ENCODE measurements at regions not wholly inside any gene's neighbourhood (a gene's known extent, or its start where the extent isn't known, plus 50 kb on each side); places are given as distances from the start of the nearest gene placed in this dataset.

GRCh38 chr2:221143231-221143630, 428.9 kb downstream of the EPHA4 start:
- in situ Hi-C loops (cut with HindIII; ENCODE audit: low sequenced_read_pairs) = no loop called here

- in situ Hi-C loops (cut with HindIII; ENCODE audit: low sequenced_read_pairs) = no loop called here
These were observed 427.2 kb downstream of the EPHA4 start for GRCh38 chr2:221144909-221145308.

GRCh38 chr2:221145396-221145795, 426.7 kb downstream of the EPHA4 start:
- in situ Hi-C loops (cut with HindIII; ENCODE audit: low sequenced_read_pairs) = no loop called here

- in situ Hi-C loops (cut with HindIII; ENCODE audit: low sequenced_read_pairs) = no loop called here
These were observed 418.9 kb downstream of the EPHA4 start for GRCh38 chr2:221153226-221153625.

GRCh38 chr2:221154176-221154575, 417.9 kb downstream of the EPHA4 start:
- in situ Hi-C loops (cut with HindIII; ENCODE audit: low sequenced_read_pairs) = no loop called here

GRCh38 chr2:221156062-221156734, 415.9 kb downstream of the EPHA4 start:
- in situ Hi-C loops (cut with HindIII; ENCODE audit: low sequenced_read_pairs) = no loop called here

GRCh38 chr2:221161186-221161585, 410.9 kb downstream of the EPHA4 start:
- in situ Hi-C loops (cut with HindIII; ENCODE audit: low sequenced_read_pairs) = no loop called here

GRCh38 chr2:221166292-221166691, 405.8 kb downstream of the EPHA4 start:
- in situ Hi-C loops (cut with HindIII; ENCODE audit: low sequenced_read_pairs) = no loop called here

- in situ Hi-C loops (cut with HindIII; ENCODE audit: low sequenced_read_pairs) = no loop called here
These were observed 404.5 kb downstream of the EPHA4 start for GRCh38 chr2:221167561-221167960.

GRCh38 chr2:221169724-221170123, 402.4 kb downstream of the EPHA4 start:
- in situ Hi-C loops (cut with HindIII; ENCODE audit: low sequenced_read_pairs) = no loop called here

GRCh38 chr2:221170548-221170947, 401.6 kb downstream of the EPHA4 start:
- in situ Hi-C loops (cut with HindIII; ENCODE audit: low sequenced_read_pairs) = no loop called here

GRCh38 chr2:221176667-221177066, 395.4 kb downstream of the EPHA4 start:
- in situ Hi-C loops (cut with HindIII; ENCODE audit: low sequenced_read_pairs) = no loop called here

- in situ Hi-C loops (cut with HindIII; ENCODE audit: low sequenced_read_pairs) = no loop called here
These were observed 394.0 kb downstream of the EPHA4 start for GRCh38 chr2:221178139-221178538.

GRCh38 chr2:221186873-221187272, 385.2 kb downstream of the EPHA4 start:
- in situ Hi-C loops (cut with HindIII; ENCODE audit: low sequenced_read_pairs) = no loop called here

- in situ Hi-C loops (cut with HindIII; ENCODE audit: low sequenced_read_pairs) = no loop called here
These were observed 382.6 kb downstream of the EPHA4 start for GRCh38 chr2:221189431-221190067.

- in situ Hi-C loops (cut with HindIII; ENCODE audit: low sequenced_read_pairs) = no loop called here
These were observed 376.3 kb downstream of the EPHA4 start for GRCh38 chr2:221195829-221196228.

- in situ Hi-C loops (cut with HindIII; ENCODE audit: low sequenced_read_pairs) = no loop called here
These were observed 374.8 kb downstream of the EPHA4 start for GRCh38 chr2:221197225-221197856.

GRCh38 chr2:221198309-221198708, 373.8 kb downstream of the EPHA4 start:
- in situ Hi-C loops (cut with HindIII; ENCODE audit: low sequenced_read_pairs) = no loop called here

- in situ Hi-C loops (cut with HindIII; ENCODE audit: low sequenced_read_pairs) = no loop called here
These were observed 371.8 kb downstream of the EPHA4 start for GRCh38 chr2:221200184-221200839.

GRCh38 chr2:221202431-221202830, 369.7 kb downstream of the EPHA4 start:
- in situ Hi-C loops (cut with HindIII; ENCODE audit: low sequenced_read_pairs) = no loop called here

GRCh38 chr2:221203125-221203524, 369.0 kb downstream of the EPHA4 start:
- in situ Hi-C loops (cut with HindIII; ENCODE audit: low sequenced_read_pairs) = no loop called here

- in situ Hi-C loops (cut with HindIII; ENCODE audit: low sequenced_read_pairs) = no loop called here
These were observed 368.2 kb downstream of the EPHA4 start for GRCh38 chr2:221203856-221204255.

Measured in DLD1 (cell line).